GM18861 (cell line): ENCODE measurements at regions not wholly inside any gene's neighbourhood (a gene's known extent, or its start where the extent isn't known, plus 50 kb on each side); places are given as distances from the start of the nearest gene placed in this dataset.

Source experiments
- ATAC-seq: cut with Tn5 transposase; IDR thresholded peaks from one replicate; pipeline ENCODE4 v1.9.1; 2021; ENCODE audit not compliant: unreplicated experiment

DNA sequence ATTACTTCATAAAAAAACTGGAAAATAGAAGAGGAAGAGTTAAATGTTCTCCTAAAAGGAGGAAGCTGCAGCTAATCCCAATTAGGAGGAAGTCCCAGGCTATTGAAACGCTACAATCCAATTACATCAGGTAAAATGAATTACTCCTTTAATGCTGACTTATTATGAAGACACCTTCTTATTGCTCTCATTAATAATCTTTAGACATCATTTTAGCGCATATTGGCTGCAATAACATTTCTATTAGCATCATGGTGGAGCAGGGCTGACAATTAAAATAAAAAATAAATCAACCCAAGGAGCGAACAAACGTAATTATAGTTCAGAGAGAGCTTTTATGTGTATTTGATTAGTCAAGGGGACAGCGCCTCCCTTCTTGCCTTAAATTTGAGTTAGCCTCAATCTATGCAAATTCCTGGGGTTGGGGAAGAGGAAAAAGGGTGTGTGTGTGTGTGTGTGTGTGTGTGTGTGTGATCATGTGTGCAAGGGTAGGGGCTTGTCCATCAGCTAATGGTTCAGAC lies 109.0 kb upstream of the IRX6 start:
- ATAC-seq: no peak

- ATAC-seq: no peak
These were observed 106.6 kb upstream of the IRX6 start for GRCh38 chr16:55217392-55217791.

DNA sequence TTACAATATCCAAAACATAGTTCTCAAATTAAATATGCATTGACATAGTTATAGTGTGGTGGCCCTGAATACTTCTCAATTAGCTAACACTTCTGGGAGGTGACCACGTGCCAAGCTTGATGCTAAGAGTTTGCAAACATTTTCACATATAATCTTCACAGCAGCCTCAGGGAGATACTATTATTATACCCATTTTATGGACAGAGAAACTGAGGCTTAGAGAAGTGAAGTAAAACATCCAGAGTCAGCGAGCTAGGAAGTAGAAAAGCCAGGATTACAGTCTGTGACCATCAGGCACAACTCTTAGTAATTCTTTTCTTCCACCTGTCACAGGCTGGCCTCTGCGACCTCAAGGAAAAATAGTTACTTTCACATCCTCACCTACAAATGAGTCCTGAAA lies 102.2 kb upstream of the IRX6 start:
- ATAC-seq: no peak

DNA sequence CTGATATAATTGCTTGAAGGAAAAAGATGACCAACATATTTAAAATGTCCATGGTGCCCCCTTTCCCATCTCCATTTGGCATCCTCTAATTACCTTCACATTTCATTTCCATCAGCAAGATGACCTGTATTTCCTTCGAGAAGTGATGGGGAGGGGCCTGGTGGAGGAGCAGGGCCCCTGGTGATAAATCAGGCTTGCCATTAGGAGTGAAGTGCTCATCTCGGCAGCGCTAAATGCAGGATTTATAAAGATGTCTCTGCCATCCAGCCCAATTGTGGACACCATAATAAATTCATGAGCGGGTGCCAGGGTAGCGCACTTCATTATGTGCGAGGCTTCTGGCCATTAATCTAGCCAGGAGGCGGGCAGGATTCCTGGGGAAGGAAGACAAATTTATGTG lies 101.5 kb upstream of the IRX6 start:
- no peak for ATAC-seq

DNA sequence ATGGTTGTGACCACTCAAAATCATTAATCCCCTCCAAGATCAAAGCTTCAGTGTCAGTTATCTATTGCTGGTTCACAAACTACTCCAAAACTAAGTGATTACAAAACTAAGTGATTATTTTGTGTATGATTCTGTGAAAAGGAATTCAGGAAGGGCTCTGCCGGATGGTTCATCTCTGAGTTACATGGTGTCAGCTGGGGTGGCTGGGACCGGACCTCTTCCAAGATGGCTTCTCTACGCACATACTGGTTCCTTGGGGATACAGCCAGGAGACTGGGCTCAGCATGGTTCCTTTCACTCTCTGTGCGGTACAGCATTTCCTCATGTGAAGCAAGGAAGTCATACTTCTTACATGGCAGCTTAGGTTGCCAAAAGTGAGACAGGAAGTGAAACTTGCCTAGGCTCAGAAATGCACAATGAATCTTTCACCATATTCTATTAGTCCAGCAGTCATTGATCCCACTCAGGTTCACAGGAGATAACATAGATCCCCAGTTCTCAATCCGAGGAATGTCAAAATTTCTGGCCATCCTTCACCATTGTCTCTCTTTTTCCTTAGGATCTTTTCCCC lies 97.9 kb upstream of the IRX6 start:
- ATAC-seq: no peak

DNA sequence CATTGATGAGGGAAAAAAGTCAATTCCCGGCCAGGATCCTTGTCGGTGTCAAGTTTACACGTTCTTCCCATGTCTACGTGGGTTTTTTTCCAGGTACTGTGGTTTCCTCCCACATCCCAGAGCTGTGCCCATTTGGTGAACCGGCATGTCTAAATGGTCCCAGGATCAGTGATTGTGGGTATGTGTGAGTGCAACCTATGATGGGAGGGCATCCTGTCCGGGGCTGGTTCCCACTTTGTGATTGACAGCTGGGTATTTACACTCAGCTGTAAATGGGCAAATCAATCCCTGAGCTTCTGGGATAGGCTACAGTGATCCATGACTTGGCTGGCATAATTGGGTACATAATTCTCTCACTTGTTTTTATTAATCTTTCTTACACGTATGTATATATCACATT lies 91.2 kb upstream of the IRX6 start:
- ATAC-seq: no peak

GRCh38 chr16:55233464-55233863 lies 90.5 kb upstream of the IRX6 start:
- no peak for ATAC-seq

GRCh38 chr16:55236655-55237054 lies 87.3 kb upstream of the IRX6 start:
- ATAC-seq: no peak

GRCh38 chr16:55239723-55240122 lies 84.3 kb upstream of the IRX6 start:
- no peak for ATAC-seq

GRCh38 chr16:55240888-55241287 lies 83.1 kb upstream of the IRX6 start:
- no peak for ATAC-seq

- ATAC-seq: no peak
These were observed 81.3 kb upstream of the IRX6 start for GRCh38 chr16:55242667-55243066.

DNA sequence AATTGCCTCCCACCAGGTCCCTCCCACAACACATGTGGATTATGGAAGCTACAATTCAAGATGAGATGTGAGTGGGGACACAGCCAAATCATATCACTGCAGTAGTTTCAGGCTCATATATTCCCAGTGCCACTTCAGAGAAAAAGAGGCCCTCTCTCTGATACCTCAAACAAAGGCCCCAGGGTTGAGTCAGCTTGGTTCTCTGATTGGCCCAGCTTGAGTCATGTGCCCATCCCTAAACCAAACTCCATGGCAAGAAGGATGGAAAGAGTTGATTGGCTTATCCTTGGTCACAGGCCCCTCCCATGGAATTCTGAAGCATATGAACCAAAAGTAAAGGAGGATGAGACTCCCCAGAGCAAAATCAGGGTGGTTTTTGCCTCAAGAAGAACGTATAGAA lies 75.9 kb upstream of the IRX6 start:
- ATAC-seq: no peak

- ATAC-seq: no peak
These were observed 75.5 kb upstream of the IRX6 start for GRCh38 chr16:55248494-55248893.

GRCh38 chr16:55249361-55249760 lies 74.6 kb upstream of the IRX6 start:
- no peak for ATAC-seq

GRCh38 chr16:55249936-55250335 lies 74.1 kb upstream of the IRX6 start:
- ATAC-seq: no peak

DNA sequence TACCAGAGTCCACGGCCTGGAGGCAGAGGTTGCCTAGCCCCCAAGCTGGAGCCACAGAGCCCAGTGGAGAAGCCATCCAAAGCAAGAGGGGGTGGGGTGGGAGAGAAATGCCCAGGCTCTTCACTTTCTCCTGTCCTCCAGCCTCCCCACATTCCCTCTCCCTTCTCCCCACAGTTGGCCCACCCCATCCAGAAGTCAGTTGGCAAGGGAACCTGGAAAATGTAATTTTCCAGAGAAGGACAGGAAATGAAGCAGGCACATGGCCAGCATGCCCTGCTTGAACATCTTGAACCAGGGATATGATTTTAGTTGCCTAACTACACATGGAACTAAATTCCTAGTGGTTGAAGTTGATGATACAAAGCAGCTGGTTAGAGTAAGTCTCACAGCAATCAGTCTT lies 73.3 kb upstream of the IRX6 start:
- no peak for ATAC-seq

- no peak for ATAC-seq
These were observed 72.9 kb upstream of the IRX6 start for GRCh38 chr16:55251151-55251550.

DNA sequence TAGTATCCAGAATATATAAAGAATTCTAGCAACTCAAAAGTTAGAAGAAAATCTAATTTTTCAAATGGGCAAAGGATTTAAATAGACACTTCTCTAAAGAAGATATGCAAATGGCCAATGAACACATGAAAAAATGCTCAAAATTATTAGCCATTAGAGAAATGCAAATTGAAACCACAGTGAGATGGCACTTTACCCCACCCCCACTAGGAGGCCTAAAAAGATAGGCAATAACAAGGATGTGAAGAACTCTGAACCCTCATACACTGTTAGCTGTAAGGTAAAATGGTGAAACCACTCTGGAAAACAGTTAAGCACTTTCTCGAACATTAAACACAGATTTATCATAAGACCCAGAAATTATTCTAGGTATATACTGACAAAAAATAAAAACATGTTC lies 71.4 kb upstream of the IRX6 start:
- no peak for ATAC-seq

DNA sequence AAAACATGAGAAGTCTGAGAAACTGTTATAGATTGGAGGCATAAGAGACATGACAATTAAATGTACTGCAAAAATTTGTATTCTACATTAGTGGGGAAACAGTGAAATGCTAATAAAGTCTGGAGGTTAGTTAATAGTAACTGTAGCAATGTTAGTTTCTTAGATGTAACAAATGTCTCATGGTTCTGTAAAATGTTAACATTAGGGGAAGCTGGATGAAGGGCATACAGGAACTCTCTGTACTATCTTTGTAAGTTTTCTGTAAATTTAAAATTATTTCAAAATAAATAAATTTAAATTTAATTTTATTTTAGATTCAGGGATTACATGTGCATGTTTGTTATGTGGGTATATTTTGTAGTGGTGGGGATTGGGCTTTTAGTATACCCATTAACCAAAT lies 70.0 kb upstream of the IRX6 start:
- ATAC-seq: no peak

DNA sequence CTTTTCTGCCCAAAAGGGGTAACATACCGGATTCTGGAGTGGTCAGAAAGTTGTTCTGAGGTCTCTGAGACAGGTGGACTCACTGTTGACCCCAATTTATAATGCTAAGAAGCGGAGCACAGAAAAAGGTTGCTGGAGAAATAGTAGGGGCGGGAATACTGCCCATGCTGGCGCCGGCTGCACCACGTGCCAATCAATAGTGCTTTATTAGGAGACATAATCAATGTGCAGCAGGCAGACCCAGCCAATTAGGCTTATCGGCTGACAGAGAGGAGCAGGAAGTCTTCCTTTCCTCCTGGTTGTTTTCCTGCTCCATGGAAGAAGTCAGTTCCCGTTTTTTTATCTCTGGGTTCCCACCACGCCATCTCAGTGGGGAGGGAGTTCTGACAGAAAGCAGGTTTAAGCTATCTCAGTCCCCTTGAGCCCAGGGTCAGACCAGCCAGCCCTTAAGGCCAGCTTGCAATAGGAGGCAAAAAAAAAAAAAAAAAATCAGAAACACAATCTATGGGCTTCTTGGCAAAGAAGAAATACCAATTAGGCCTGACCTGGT lies 68.2 kb upstream of the IRX6 start:
- ATAC-seq: no peak

GRCh38 chr16:55256412-55257016 lies 67.5 kb upstream of the IRX6 start:
- ATAC-seq: no peak

GRCh38 chr16:55257966-55258613 lies 65.9 kb upstream of the IRX6 start:
- peak; percentile 66 for ATAC-seq
